ENCODE measurements at regions not wholly inside any gene's neighbourhood (a gene's known extent, or its start where the extent isn't known, plus 50 kb on each side); places are given as distances from the start of the nearest gene placed in this dataset.

GRCh38 chr9:107732781-107733522, 243.4 kb upstream of the KLF4 start:
- Histone ChIP-seq H3K9me1 (ENCODE audit: control insufficient read depth, extremely low read depth, insufficient read depth, low read length) (no peaks in the 10 kb centered on the region), H3K9me3 (ENCODE audit: control insufficient read depth, low read depth, low read length) (no peaks in the 10 kb centered on the region), H3K4me2 (ENCODE audit: control insufficient read depth, extremely low read depth, insufficient read depth, low read depth, low read length) (peak overlapping the region; percentile 81), H3K4me3 (ENCODE audit: control insufficient read depth in 2 of 3, extremely low read depth in 1 of 3, insufficient read depth in 2 of 3, low read depth in 1 of 3, low read length in 3 of 3) (peak overlapping the region in 2 of 3 experiments; percentile 31 to 57), H3K27me3 (ENCODE audit: control insufficient read depth, extremely low read depth, insufficient read depth, low read length) (no peaks in the 10 kb centered on the region), H2AFZ (ENCODE audit: control insufficient read depth, low read length) (peak overlapping the region; percentile 65), H3K9ac (ENCODE audit: control insufficient read depth, extremely low read depth, insufficient read depth, low read length) (peak overlapping the region; percentile 51), H3K27ac (ENCODE audit: control insufficient read depth, insufficient read depth, low read length) (peak overlapping the region; percentile 33), H3K36me3 (ENCODE audit: control insufficient read depth in 2 of 2, extremely low read depth in 1 of 2, insufficient read depth in 2 of 2, low read length in 2 of 2) (no peaks in the 10 kb centered on the region), H3K4me1 (ENCODE audit: control insufficient read depth, extremely low read depth, insufficient read depth, low read length) (peaks cover 31% of the 10 kb centered on the region), H4K20me1 (ENCODE audit: control insufficient read depth, extremely low read depth, insufficient read depth, low read length) (no peaks in the 10 kb centered on the region), H3K79me2 (ENCODE audit: control insufficient read depth, insufficient read depth, low read length) (no peaks in the 10 kb centered on the region)
- dilution Hi-C loops (cut with MboI; ENCODE audit: extremely low pct_ligation_motif_present, low sequenced_read_pairs), result no loop called here
- peak; percentile 87 for FAIRE-seq
- TF ChIP-seq EZH2 (IDR thresholded peaks at IDR 0.05; ENCODE audit: low read length) (no peak), CTCF (optimal IDR thresholded peaks at IDR 0.05 in 1 of 3, IDR thresholded peaks at IDR 0.05 in 1 of 3, conservative IDR thresholded peaks at IDR 0.05 in 1 of 3; ENCODE audit: extremely low read depth in 1 of 3, insufficient read depth in 2 of 3, low read length in 3 of 3) (no peak)
- no peak for DNase-seq (ENCODE audit: low read depth, low spot score)

- TF ChIP-seq EZH2 (IDR thresholded peaks at IDR 0.05; ENCODE audit: low read length), result no peak
- no peak for TF ChIP-seq CTCF (optimal IDR thresholded peaks at IDR 0.05 in 1 of 3, IDR thresholded peaks at IDR 0.05 in 1 of 3, conservative IDR thresholded peaks at IDR 0.05 in 1 of 3; ENCODE audit: extremely low read depth in 1 of 3, insufficient read depth in 2 of 3, low read length in 3 of 3)
- Histone ChIP-seq H3K9me3 (ENCODE audit: control insufficient read depth, low read depth, low read length) (no peaks in the 10 kb centered on the region), H3K27me3 (ENCODE audit: control insufficient read depth, extremely low read depth, insufficient read depth, low read length) (no peaks in the 10 kb centered on the region), H3K9ac (ENCODE audit: control insufficient read depth, extremely low read depth, insufficient read depth, low read length) (no peak overlapping the region), H3K79me2 (ENCODE audit: control insufficient read depth, insufficient read depth, low read length) (no peaks in the 10 kb centered on the region), H4K20me1 (ENCODE audit: control insufficient read depth, extremely low read depth, insufficient read depth, low read length) (no peaks in the 10 kb centered on the region), H3K4me1 (ENCODE audit: control insufficient read depth, extremely low read depth, insufficient read depth, low read length) (peaks cover 24% of the 10 kb centered on the region), H2AFZ (ENCODE audit: control insufficient read depth, low read length) (no peak overlapping the region), H3K27ac (ENCODE audit: control insufficient read depth, insufficient read depth, low read length) (no peak overlapping the region), H3K4me2 (ENCODE audit: control insufficient read depth, extremely low read depth, insufficient read depth, low read depth, low read length) (no peak overlapping the region), H3K9me1 (ENCODE audit: control insufficient read depth, extremely low read depth, insufficient read depth, low read length) (no peaks in the 10 kb centered on the region), H3K4me3 (ENCODE audit: control insufficient read depth in 2 of 3, extremely low read depth in 1 of 3, insufficient read depth in 2 of 3, low read depth in 1 of 3, low read length in 3 of 3) (no peak overlapping the region), H3K36me3 (ENCODE audit: control insufficient read depth in 2 of 2, extremely low read depth in 1 of 2, insufficient read depth in 2 of 2, low read length in 2 of 2) (no peaks in the 10 kb centered on the region)
- dilution Hi-C loops (cut with MboI; ENCODE audit: extremely low pct_ligation_motif_present, low sequenced_read_pairs), result no loop called here
- DNase-seq (ENCODE audit: low read depth, low spot score), result no peak
- FAIRE-seq, result no peak
Observed at GRCh38 chr9:107731115-107731762, 241.7 kb upstream of the KLF4 start.

Data from keratinocyte (primary cell).